GM12875 (cell line): ENCODE measurements at regions not wholly inside any gene's neighbourhood (a gene's known extent, or its start where the extent isn't known, plus 50 kb on each side); places are given as distances from the start of the nearest gene placed in this dataset.

Experiments used
- H3K4me3 ChIP-seq: one replicate; pipeline ENCODE4 v1.5.1; 2011; ENCODE audit warnings: low read depth, low read length, control low read depth
- CTCF ChIP-seq: IDR thresholded peaks from 2 replicates; pipeline ENCODE4 v1.5.1; 2011; ENCODE audit warnings: low read depth, mild to moderate bottlenecking, control low read depth, inconsistent platforms, low read length, moderate library complexity, borderline replicate concordance; ENCODE audit not compliant: insufficient read depth

- H3K4me3 ChIP-seq, result no peak overlapping the region
These were observed 122.8 kb upstream of the ZNF92 start for GRCh38 chr7:65250697-65251395.

GRCh38 chr7:65250216-65250615 lies 123.4 kb upstream of the ZNF92 start:
- H3K4me3 ChIP-seq, result no peak overlapping the region
- TF ChIP-seq CTCF, result no peak

More at GRCh38 chr7:65250697-65251395, 122.8 kb upstream of the ZNF92 start:
- no peak for TF ChIP-seq CTCF

- no peak overlapping the region for H3K4me3 ChIP-seq
- TF ChIP-seq CTCF, result no peak
These were observed 126.2 kb upstream of the ZNF92 start for GRCh38 chr7:65247491-65247890.

- no peak overlapping the region for H3K4me3 ChIP-seq
These were observed 133.8 kb upstream of the ZNF92 start for GRCh38 chr7:65239707-65240352.

GRCh38 chr7:65239324-65239706 lies 134.3 kb upstream of the ZNF92 start:
- no peak for TF ChIP-seq CTCF
- H3K4me3 ChIP-seq, result no peak overlapping the region

More at GRCh38 chr7:65239707-65240352, 133.8 kb upstream of the ZNF92 start:
- TF ChIP-seq CTCF, result no peak

- H3K4me3 ChIP-seq, result no peak overlapping the region
- TF ChIP-seq CTCF, result no peak
These were observed 134.9 kb upstream of the ZNF92 start for GRCh38 chr7:65238785-65239184.

- TF ChIP-seq CTCF, result no peak
These were observed 138.1 kb upstream of the ZNF92 start for GRCh38 chr7:65235586-65235985.

More at GRCh38 chr7:65235586-65235985, 138.1 kb upstream of the ZNF92 start:
- H3K4me3 ChIP-seq, result no peak overlapping the region
